GM13977 (cell line): ENCODE measurements at regions not wholly inside any gene's neighbourhood (a gene's known extent, or its start where the extent isn't known, plus 50 kb on each side); places are given as distances from the start of the nearest gene placed in this dataset.

ENCODE experiments used
- DNase-seq: peaks from one replicate; pipeline ENCODE4 v3.0.0; 2012; ENCODE audit warnings: low spot score
- CTCF ChIP-seq: IDR thresholded peaks from 2 replicates; pipeline ENCODE4 v1.5.1; 2012; ENCODE audit warnings: mild to moderate bottlenecking, control low read depth; ENCODE audit not compliant: insufficient read depth; ENCODE audit errors: extremely low read depth, missing control alignments
- in situ Hi-C: fragments of 300-500 bp; cut with MboI; formaldehyde crosslinking; loops from one replicate; pipeline ENCODE4 v1.12.0; 2022; ENCODE audit warnings: low sequenced_read_pairs, low pct_unique_long_range_greater_than_20kb, mixed read lengths, inconsistent platforms; ENCODE audit not compliant: unreplicated experiment

- in situ Hi-C loops: no loop called here
- DNase-seq: no peak
- no peak for TF ChIP-seq CTCF
Measured at GRCh38 chr3:68173012-68173634, 518.7 kb upstream of the SUCLG2 start.

GRCh38 chr3:68172039-68172438 is 517.6 kb upstream of the SUCLG2 start:
- in situ Hi-C loops: no loop called here
- TF ChIP-seq CTCF: no peak

DNA sequence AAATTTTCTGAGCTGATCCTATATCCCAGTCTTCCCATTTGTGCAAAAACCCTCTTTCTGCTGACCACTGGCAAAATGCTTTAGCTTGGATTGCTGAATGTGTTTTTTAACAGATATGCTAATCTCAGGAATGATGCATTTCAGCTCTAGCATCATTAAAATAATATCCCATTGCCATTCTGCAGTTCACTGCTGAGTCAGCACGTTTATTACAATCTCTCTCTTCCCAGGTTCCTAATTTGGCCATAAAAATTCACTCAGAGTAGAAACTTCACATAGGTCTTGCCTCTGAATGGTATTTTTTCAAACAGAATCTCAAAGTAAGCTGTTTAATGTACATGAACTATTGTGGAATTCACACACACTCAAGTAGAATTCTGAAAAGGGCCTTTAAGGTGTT is 509.6 kb upstream of the SUCLG2 start:
- no peak for TF ChIP-seq CTCF
- in situ Hi-C loops: no loop called here

More at GRCh38 chr3:68172039-68172438, 517.6 kb upstream of the SUCLG2 start:
- DNase-seq: no peak

DNA sequence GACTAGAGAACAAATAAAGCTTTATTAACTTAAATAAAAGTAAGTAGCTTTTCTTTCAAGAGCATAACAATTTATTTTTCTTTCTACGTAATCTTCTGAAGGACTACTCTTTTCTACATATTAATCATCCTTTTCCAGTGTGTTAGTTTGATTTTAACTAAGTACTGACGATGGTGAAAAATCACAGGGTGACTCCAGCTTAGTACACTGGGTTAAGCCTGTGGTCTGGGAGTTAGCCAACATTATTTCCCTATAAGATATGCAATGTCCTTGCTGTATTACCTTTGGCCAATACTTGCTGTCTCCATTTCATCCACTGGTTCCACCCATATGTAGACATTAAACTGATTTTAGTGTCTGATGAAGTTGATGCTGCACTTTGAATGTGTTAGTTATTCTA is 508.6 kb upstream of the SUCLG2 start:
- in situ Hi-C loops: no loop called here

More for the DNA sequence above, 509.6 kb upstream of the SUCLG2 start:
- no peak for DNase-seq

GRCh38 chr3:68162644-68163043 is 508.2 kb upstream of the SUCLG2 start:
- in situ Hi-C loops: no loop called here
- DNase-seq: no peak
- TF ChIP-seq CTCF: no peak

More for the DNA sequence above, 508.6 kb upstream of the SUCLG2 start:
- TF ChIP-seq CTCF: no peak
- no peak for DNase-seq

- no peak for TF ChIP-seq CTCF
- in situ Hi-C loops: no loop called here
- no peak for DNase-seq
Measured at GRCh38 chr3:68151359-68151758, 496.9 kb upstream of the SUCLG2 start.
